Vagina (tissue), 2 donors: ENCODE measurements at regions not wholly inside any gene's neighbourhood (a gene's known extent, or its start where the extent isn't known, plus 50 kb on each side); places are given as distances from the start of the nearest gene placed in this dataset.
"Not testable (repeated sequence)": the region's sequence is repeated elsewhere in the genome, so short reads cannot be mapped to it uniquely, and the experiment has no call there.

Experiments used
- DNase-seq, 2 donors: peaks; one replicate each; pipeline ENCODE4 v3.0.0-alpha.2; 2017; ENCODE audit errors: extremely low spot score in 2 of 2
- H3K27ac ChIP-seq: fragments of 200-600 bp; sonication (generic); one replicate; pipeline ENCODE4 v1.5.1; 2019
- H3K27me3 ChIP-seq: fragments of 200-600 bp; sonication (generic); one replicate; pipeline ENCODE4 v1.5.1; 2019
- H3K36me3 ChIP-seq, 2 donors: fragments of 200-600 bp; sonication (generic); one replicate each; pipeline ENCODE4 v1.5.1; 2017 to 2019
- H3K4me1 ChIP-seq: fragments of 200-600 bp; sonication (generic); one replicate; pipeline ENCODE4 v1.5.1; 2019
- H3K4me3 ChIP-seq, 2 donors: fragments of 200-600 bp; sonication (generic); 1 replicate in 1 of 2; 2 replicates in 1 of 2; pipeline ENCODE4 v1.5.1; 2016 to 2019
- H3K9me3 ChIP-seq: fragments of 200-600 bp; sonication (generic); one replicate; pipeline ENCODE4 v1.5.1; 2019
- CTCF ChIP-seq, 3 experiments: fragments of 450-650 bp in 2 of 3; fragments of 200-600 bp in 1 of 3; sonication (generic) in 1 of 3; IDR thresholded peaks; one replicate each; pipeline ENCODE4 v1.5.1; 2017 to 2019; ENCODE audit warnings: antibody characterized with exemption in 3 of 3, mild to moderate bottlenecking in 2 of 3, moderate library complexity in 2 of 3
- POLR2A ChIP-seq, 2 donors: fragments of 450-650 bp; IDR thresholded peaks; one replicate each; pipeline ENCODE4 v1.6.1; 2017; ENCODE audit warnings: antibody characterized with exemption in 2 of 2, mild to moderate bottlenecking in 2 of 2, moderate library complexity in 2 of 2
- POLR2AphosphoS5 ChIP-seq, 2 donors: sonication (generic); formaldehyde crosslinking; IDR thresholded peaks; one replicate each; pipeline ENCODE4 v1.9.0; 2017; ENCODE audit warnings: antibody characterized with exemption in 2 of 2, mild to moderate bottlenecking in 2 of 2, low read depth in 1 of 2; ENCODE audit not compliant: insufficient read depth in 1 of 2
- intact Hi-C: fragments of 100-400 bp; cut with DNase I; formaldehyde crosslinking; loops from one replicate; pipeline ENCODE4 v1.15.1; 2023

- H3K4me3 ChIP-seq = no peak overlapping the region
- no peaks in the 10 kb centered on the region for H3K27me3 ChIP-seq
- no peaks in the 10 kb centered on the region for H3K9me3 ChIP-seq
- no peak for DNase-seq
- no peak overlapping the region for H3K27ac ChIP-seq
- intact Hi-C loops = no loop called here
- H3K36me3 ChIP-seq = no peaks in the 10 kb centered on the region
- H3K4me1 ChIP-seq = no peaks in the 10 kb centered on the region
- no peak for TF ChIP-seq POLR2A (IDR thresholded peaks at IDR 0.05)
- TF ChIP-seq CTCF (IDR thresholded peaks at IDR 0.05) = no peak
- no peak for TF ChIP-seq POLR2AphosphoS5 (IDR thresholded peaks at IDR 0.05; ENCODE audit: insufficient read depth in 1 of 2, low read depth in 1 of 2)
These were observed 83.6 kb upstream of the CCDC39 start for GRCh38 chr3:180762866-180763265.

- intact Hi-C loops = no loop called here
- DNase-seq = no peak
- Histone ChIP-seq H3K27me3 (no peaks in the 10 kb centered on the region), H3K9me3 (no peaks in the 10 kb centered on the region), H3K36me3 (no peaks in the 10 kb centered on the region), H3K27ac (no peak overlapping the region), H3K4me1 (no peaks in the 10 kb centered on the region), H3K4me3 (no peak overlapping the region)
- no peak for TF ChIP-seq CTCF (IDR thresholded peaks at IDR 0.05)
- TF ChIP-seq POLR2AphosphoS5 (IDR thresholded peaks at IDR 0.05; ENCODE audit: insufficient read depth in 1 of 2, low read depth in 1 of 2) = no peak
- TF ChIP-seq POLR2A (IDR thresholded peaks at IDR 0.05) = no peak
These were observed 85.2 kb upstream of the CCDC39 start for GRCh38 chr3:180764481-180764880.

GRCh38 chr3:180770639-180771038 is 91.3 kb upstream of the CCDC39 start:
- H3K36me3 ChIP-seq = no peaks in the 10 kb centered on the region
- H3K9me3 ChIP-seq = no peaks in the 10 kb centered on the region
- DNase-seq = no peak
- no peaks in the 10 kb centered on the region for H3K4me1 ChIP-seq
- no peak overlapping the region for H3K4me3 ChIP-seq
- H3K27ac ChIP-seq = no peak overlapping the region
- no peak for TF ChIP-seq POLR2A (IDR thresholded peaks at IDR 0.05)
- TF ChIP-seq POLR2AphosphoS5 (IDR thresholded peaks at IDR 0.05; ENCODE audit: insufficient read depth in 1 of 2, low read depth in 1 of 2) = no peak
- TF ChIP-seq CTCF (IDR thresholded peaks at IDR 0.05) = no peak
- intact Hi-C loops = no loop called here
- no peaks in the 10 kb centered on the region for H3K27me3 ChIP-seq

GRCh38 chr3:180776433-180776832 is 97.1 kb upstream of the CCDC39 start:
- intact Hi-C loops = no loop called here
- no peak for DNase-seq
- H3K4me3 ChIP-seq = no peak overlapping the region
- no peaks in the 10 kb centered on the region for H3K9me3 ChIP-seq
- H3K36me3 ChIP-seq = no peaks in the 10 kb centered on the region
- TF ChIP-seq POLR2AphosphoS5 (IDR thresholded peaks at IDR 0.05; ENCODE audit: insufficient read depth in 1 of 2, low read depth in 1 of 2) = no peak
- no peak for TF ChIP-seq CTCF (IDR thresholded peaks at IDR 0.05)
- TF ChIP-seq POLR2A (IDR thresholded peaks at IDR 0.05) = no peak
- no peaks in the 10 kb centered on the region for H3K27me3 ChIP-seq
- no peak overlapping the region for H3K27ac ChIP-seq
- no peaks in the 10 kb centered on the region for H3K4me1 ChIP-seq

GRCh38 chr3:180782195-180782984 is 103.1 kb upstream of the CCDC39 start:
- Histone ChIP-seq H3K36me3 (no peaks in the 10 kb centered on the region), H3K27ac (no peak overlapping the region), H3K9me3 (no peaks in the 10 kb centered on the region), H3K27me3 (no peaks in the 10 kb centered on the region), H3K4me1 (no peaks in the 10 kb centered on the region), H3K4me3 (no peak overlapping the region)
- DNase-seq = no peak
- TF ChIP-seq POLR2A (IDR thresholded peaks at IDR 0.05) (no peak), CTCF (IDR thresholded peaks at IDR 0.05) (no peak), POLR2AphosphoS5 (IDR thresholded peaks at IDR 0.05; ENCODE audit: insufficient read depth in 1 of 2, low read depth in 1 of 2) (no peak)
- intact Hi-C loops = no loop called here

GRCh38 chr3:180786227-180786626 is 106.9 kb upstream of the CCDC39 start:
- DNase-seq, intact Hi-C loops, H3K4me3 ChIP-seq, H3K27ac ChIP-seq, H3K4me1 ChIP-seq, H3K27me3 ChIP-seq, H3K36me3 ChIP-seq, H3K9me3 ChIP-seq: not testable (repeated sequence)
